ENCODE measurements at regions not wholly inside any gene's neighbourhood (a gene's known extent, or its start where the extent isn't known, plus 50 kb on each side); places are given as distances from the start of the nearest gene placed in this dataset.
"Not testable (repeated sequence)": the region's sequence is repeated elsewhere in the genome, so short reads cannot be mapped to it uniquely, and the experiment has no call there.

- H3K27ac ChIP-seq; intact Hi-C loops (cut with DNase I); H3K27me3 ChIP-seq; FAIRE-seq; H3K9me3 ChIP-seq; DNase-seq; H3K36me3 ChIP-seq; H3K4me3 ChIP-seq; ATAC-seq; H3K4me1 ChIP-seq: not testable (repeated sequence)
- 63 to 71% methylated on average over 12 to 14 of the region's 14 CpGs for WGBS, 2 donors
Observed at GRCh38 chr2:111478871-111479318, 358.2 kb downstream of the BCL2L11 start.

- H3K27ac ChIP-seq; intact Hi-C loops (cut with DNase I); H3K9me3 ChIP-seq; DNase-seq; H3K4me1 ChIP-seq; FAIRE-seq; H3K27me3 ChIP-seq; H3K36me3 ChIP-seq; H3K4me3 ChIP-seq: not testable (repeated sequence)
- ATAC-seq, result peak in 1 of 4 donors; percentile 29
- WGBS, 2 donors, result 66 to 83% methylated on average over 9 to 10 of the region's 10 CpGs
Observed at GRCh38 chr2:111480016-111480625, 359.4 kb downstream of the BCL2L11 start.

GRCh38 chr2:111480633-111481032, 359.9 kb downstream of the BCL2L11 start:
- WGBS, 2 donors, result 71 to 75% methylated on average over 7 to 8 of the region's 8 CpGs
- FAIRE-seq; H3K27me3 ChIP-seq; H3K36me3 ChIP-seq; H3K4me3 ChIP-seq; H3K9me3 ChIP-seq; H3K4me1 ChIP-seq; intact Hi-C loops (cut with DNase I); H3K27ac ChIP-seq; DNase-seq: not testable (repeated sequence)
- peak in 1 of 4 donors; percentile 15 for ATAC-seq

GRCh38 chr2:111481219-111481618, 360.5 kb downstream of the BCL2L11 start:
- H3K4me3 ChIP-seq; DNase-seq; H3K9me3 ChIP-seq; H3K4me1 ChIP-seq; H3K36me3 ChIP-seq; ATAC-seq; FAIRE-seq; intact Hi-C loops (cut with DNase I); H3K27ac ChIP-seq; H3K27me3 ChIP-seq: not testable (repeated sequence)
- WGBS, 2 donors, result 58 to 67% methylated on average over 10 of the region's 11 CpGs

- H3K4me1 ChIP-seq; H3K27me3 ChIP-seq; intact Hi-C loops (cut with DNase I); H3K36me3 ChIP-seq; H3K4me3 ChIP-seq; DNase-seq; FAIRE-seq; H3K27ac ChIP-seq; H3K9me3 ChIP-seq: not testable (repeated sequence)
- peak; percentile 66 to 94 (median 92) for ATAC-seq
- WGBS, 2 donors, result 51 to 52% methylated on average over 5 of the region's 8 CpGs
Observed at GRCh38 chr2:111482987-111483679, 362.4 kb downstream of the BCL2L11 start.

- H3K36me3 ChIP-seq; ATAC-seq; H3K9me3 ChIP-seq; DNase-seq; intact Hi-C loops (cut with DNase I); H3K4me3 ChIP-seq; H3K27ac ChIP-seq; H3K4me1 ChIP-seq; FAIRE-seq; H3K27me3 ChIP-seq: not testable (repeated sequence)
- WGBS, 2 donors, result 25 to 29% methylated on average over 1 of the region's 3 CpGs
Observed at GRCh38 chr2:111484097-111484496, 363.4 kb downstream of the BCL2L11 start.

GRCh38 chr2:111485895-111486294, 365.2 kb downstream of the BCL2L11 start:
- not testable (repeated sequence) for FAIRE-seq

GRCh38 chr2:111488451-111488850, 367.7 kb downstream of the BCL2L11 start:
- H3K4me3 ChIP-seq; H3K36me3 ChIP-seq; intact Hi-C loops (cut with DNase I); H3K27ac ChIP-seq; DNase-seq; ATAC-seq; FAIRE-seq; H3K9me3 ChIP-seq; H3K27me3 ChIP-seq; H3K4me1 ChIP-seq: not testable (repeated sequence)
- WGBS, 2 donors, result 68 to 82% methylated on average over 3 to 4 of the region's 4 CpGs

More at GRCh38 chr2:111485895-111486294, 365.2 kb downstream of the BCL2L11 start:
- ATAC-seq; H3K27ac ChIP-seq; H3K4me1 ChIP-seq; DNase-seq; intact Hi-C loops (cut with DNase I); H3K27me3 ChIP-seq; H3K9me3 ChIP-seq; H3K4me3 ChIP-seq; H3K36me3 ChIP-seq: not testable (repeated sequence)
- 85% methylated on average over 1 of the region's 1 CpG; no CpG with 5 or more reads in 1 of the 2 donors for WGBS, 2 donors

- WGBS, 2 donors, result no CpG with 5 or more reads among the region's 1 CpG
- FAIRE-seq; H3K4me3 ChIP-seq; intact Hi-C loops (cut with DNase I); H3K4me1 ChIP-seq; H3K36me3 ChIP-seq; H3K27ac ChIP-seq; ATAC-seq; H3K9me3 ChIP-seq; H3K27me3 ChIP-seq; DNase-seq: not testable (repeated sequence)
Observed at GRCh38 chr2:111489460-111489859, 368.7 kb downstream of the BCL2L11 start.

GRCh38 chr2:111491181-111491580, 370.5 kb downstream of the BCL2L11 start:
- intact Hi-C loops (cut with DNase I); H3K27ac ChIP-seq; DNase-seq; H3K36me3 ChIP-seq; H3K4me3 ChIP-seq; H3K27me3 ChIP-seq; H3K9me3 ChIP-seq; ATAC-seq; H3K4me1 ChIP-seq; FAIRE-seq: not testable (repeated sequence)
- no CpG with 5 or more reads among the region's 3 CpGs for WGBS, 2 donors

- H3K27ac ChIP-seq; H3K4me3 ChIP-seq; H3K9me3 ChIP-seq; H3K36me3 ChIP-seq; H3K4me1 ChIP-seq; intact Hi-C loops (cut with DNase I); H3K27me3 ChIP-seq; DNase-seq; FAIRE-seq; ATAC-seq: not testable (repeated sequence)
- 49 to 89% methylated on average over 2 to 3 of the region's 4 CpGs for WGBS, 2 donors
Observed at GRCh38 chr2:111491614-111492013, 370.9 kb downstream of the BCL2L11 start.

- peak overlapping the region in 1 of 4 donors; percentile 28 for H3K4me3 ChIP-seq
- 52 to 78% methylated on average over 4 to 5 of the region's 20 CpGs for WGBS, 2 donors
- H3K27ac ChIP-seq, result peak overlapping the region in 1 of 4 donors; percentile 62
- H3K27me3 ChIP-seq; ATAC-seq; DNase-seq; H3K4me1 ChIP-seq; intact Hi-C loops (cut with DNase I); H3K36me3 ChIP-seq; H3K9me3 ChIP-seq; FAIRE-seq: not testable (repeated sequence)
Observed at GRCh38 chr2:111492995-111493719, 372.4 kb downstream of the BCL2L11 start.
